ENCODE measurements at regions not wholly inside any gene's neighbourhood (a gene's known extent, or its start where the extent isn't known, plus 50 kb on each side); places are given as distances from the start of the nearest gene placed in this dataset.
"Not testable (repeated sequence)": the region's sequence is repeated elsewhere in the genome, so short reads cannot be mapped to it uniquely, and the experiment has no call there.

DNA sequence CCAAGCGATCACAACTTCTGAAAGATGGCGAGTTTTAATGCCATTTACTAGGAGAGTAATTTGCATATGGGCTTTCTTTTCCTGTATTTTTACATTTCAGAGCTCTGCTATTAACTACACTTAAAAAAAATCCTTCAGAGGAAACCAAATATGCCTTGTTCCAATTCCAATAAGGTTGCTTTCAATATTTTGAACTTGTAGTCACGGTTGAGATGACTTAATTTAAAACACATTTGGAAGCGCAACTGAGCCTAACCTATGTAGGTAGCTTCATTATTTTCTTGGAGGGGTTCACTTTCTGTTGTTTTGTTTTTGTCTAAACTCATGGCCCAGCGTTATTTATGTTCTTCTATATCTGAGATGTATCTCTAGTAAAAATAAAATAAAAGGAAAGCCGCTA is 93.4 kb downstream of the BLID start:
- no peak for DNase-seq (ENCODE audit: low spot score)

DNA sequence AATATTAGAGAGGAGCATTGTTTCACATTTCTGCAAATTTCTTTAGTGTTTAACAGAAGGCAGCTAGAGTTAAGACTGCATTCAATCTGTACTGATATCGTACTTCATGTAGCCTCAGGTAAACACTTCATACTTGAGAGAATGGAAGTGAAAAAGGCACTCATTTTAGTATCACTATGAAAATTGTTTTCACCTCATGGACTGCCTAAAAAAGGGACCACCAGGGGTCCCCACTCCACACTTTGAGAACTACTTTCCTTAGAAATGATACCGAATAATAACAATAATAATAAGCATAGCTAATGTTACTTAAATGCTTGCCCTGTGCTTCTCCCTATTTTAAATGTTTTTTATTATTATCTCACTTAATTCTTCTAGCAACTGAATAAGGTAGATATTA is 95.1 kb downstream of the BLID start:
- DNase-seq (ENCODE audit: low spot score): peak; percentile 3

DNA sequence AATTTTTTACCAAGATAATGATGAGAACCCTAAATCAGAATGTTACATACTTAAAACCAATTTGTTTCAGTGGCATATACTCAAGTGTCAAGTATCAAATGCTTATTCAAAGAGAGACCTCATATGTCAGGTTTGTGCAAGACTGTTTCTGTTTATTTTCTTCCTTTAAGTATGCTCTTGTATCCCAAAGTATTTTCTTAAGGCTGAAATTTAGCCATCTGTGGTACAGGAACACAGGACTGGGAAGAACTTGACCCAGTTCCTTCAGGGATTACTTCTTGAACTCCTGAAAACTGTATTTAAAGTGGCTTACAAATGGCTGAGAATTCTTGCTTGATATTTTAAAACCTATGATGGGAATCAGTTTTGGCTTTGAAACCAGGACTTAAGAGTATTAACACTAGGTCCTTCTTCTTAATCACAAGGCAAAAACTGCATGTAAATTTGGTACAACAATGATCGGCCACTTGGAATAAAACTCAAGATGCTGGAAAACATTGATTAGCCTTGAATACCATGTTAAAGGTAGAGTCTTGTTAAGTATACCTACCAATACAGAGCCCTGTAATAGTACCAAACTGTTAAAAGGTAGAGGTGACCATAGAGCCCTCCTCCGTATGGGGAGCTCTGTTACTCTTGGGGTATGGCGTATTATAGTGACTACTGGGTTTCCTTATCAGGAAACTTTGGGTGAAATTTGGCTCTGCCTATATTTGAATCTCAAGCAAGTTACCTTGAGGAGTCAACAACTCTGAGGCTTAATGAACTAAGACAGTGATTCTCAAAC is 95.9 kb downstream of the BLID start:
- DNase-seq (ENCODE audit: low spot score): no peak

DNA sequence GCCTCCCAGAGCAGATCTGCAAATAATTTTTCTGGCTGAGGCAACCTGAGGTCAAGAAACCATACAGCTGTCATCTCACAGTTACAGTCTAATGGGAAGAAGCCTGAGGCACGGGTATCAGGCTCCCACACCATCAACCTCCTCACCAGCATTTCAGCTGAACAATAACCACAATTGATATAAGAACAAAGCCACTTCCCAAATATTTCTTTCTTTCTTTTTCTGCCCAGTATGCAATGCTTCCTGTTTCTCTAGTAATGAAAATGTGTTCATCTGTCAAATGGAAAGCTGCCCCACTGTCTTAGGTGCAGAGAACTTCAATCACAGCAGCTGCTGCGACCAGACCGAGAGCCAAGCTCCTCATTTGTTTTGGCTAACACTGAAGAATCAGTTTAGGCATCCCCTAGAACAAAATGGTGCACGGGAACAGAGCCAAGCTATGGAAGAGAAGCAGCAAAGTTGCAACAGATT is 108.4 kb downstream of the BLID start:
- DNase-seq (ENCODE audit: low spot score): no peak

DNA sequence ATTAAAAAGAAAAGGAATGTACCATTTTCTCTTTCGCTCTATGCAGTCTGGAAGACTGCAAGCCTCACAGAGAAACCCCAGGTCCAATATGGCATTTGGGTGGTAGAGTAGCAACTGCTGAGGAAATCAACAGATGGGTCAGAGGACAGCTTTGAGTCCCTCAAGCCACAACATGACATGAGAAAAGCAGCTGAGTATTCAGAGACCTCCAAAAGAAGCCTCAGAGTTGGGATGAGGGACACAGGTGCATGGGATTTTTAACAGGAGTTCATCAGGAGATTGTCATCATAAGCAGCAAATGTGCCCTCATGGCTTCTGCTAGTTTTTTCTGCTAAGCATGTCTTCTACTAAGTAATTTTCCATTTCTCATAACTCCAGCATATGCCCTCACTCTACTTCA is 111.6 kb downstream of the BLID start:
- DNase-seq (ENCODE audit: low spot score): no peak

DNA sequence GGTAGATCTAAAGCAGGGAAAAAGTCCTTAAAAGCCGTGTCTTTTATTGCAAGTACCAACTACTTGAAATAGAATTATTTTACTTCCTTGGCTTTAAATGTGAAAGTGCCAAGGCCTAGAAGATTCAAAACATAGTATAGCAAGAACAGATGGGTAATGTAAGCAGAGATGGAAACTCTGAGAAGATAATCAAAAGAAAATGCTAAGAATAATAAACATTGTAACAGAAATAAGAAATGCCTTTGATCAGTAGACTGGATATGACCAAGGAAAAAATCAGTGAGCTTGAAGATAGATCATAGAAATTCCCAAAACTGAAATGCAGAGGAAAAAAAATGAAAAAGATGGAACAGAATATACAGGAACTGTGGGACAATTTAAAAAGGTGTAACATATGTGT is 113.1 kb downstream of the BLID start:
- DNase-seq (ENCODE audit: low spot score): no peak

DNA sequence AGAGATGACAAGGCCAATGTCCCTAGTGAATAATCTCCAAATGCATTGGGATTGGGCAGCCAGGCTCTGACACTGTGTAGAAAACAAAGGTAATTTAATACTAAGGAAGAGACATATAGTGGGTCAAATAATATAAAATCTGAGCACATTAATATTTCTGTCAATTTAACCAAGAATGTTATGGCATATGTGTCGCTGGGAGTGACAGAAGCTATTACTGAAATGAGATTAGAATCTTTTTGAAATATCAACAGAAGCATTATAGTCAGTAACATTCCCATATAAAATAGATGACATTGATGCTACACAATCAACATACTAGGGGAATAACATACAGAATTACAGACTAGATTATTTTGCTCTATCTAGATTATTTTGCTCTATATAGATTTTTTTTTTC is 114.0 kb downstream of the BLID start:
- no peak for DNase-seq (ENCODE audit: low spot score)

DNA sequence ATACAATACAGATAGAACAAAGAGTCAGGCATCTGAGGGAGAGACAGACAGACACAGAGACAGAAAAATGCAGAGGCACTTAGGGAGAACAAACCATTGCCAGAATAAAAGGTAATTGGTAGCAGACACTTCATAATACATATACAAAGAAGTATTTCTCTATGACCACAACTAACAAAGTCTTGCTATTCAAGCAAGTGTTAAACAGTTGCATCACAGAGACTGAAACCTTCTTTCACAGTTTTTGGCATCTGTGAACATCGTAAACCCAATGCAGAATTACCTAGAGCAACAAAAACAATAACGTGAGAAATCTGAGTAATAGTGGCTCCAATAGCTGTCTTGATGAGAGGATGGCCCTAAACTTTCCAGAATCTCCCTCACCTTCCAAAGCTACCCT is 116.4 kb downstream of the BLID start:
- no peak for DNase-seq (ENCODE audit: low spot score)

DNA sequence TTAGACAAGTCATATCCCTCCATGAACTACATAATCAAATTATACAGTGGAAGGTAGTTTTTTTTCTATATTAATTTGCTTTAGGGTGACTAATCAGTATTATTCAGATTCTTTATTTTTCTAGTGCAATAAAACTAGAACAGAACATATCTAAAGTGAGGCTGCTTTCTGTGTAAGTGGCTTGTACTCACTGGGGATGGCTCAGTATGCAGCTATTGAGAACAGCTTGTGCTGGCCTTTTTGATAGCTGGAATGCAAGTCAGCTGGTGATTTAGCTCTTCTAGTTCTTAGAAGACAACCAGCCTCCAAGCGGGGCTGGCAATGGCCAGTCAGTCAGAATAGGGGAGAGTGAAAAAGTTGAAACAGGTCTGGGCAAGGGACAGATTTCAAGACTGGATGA is 119.4 kb downstream of the BLID start:
- no peak for DNase-seq (ENCODE audit: low spot score)

DNA sequence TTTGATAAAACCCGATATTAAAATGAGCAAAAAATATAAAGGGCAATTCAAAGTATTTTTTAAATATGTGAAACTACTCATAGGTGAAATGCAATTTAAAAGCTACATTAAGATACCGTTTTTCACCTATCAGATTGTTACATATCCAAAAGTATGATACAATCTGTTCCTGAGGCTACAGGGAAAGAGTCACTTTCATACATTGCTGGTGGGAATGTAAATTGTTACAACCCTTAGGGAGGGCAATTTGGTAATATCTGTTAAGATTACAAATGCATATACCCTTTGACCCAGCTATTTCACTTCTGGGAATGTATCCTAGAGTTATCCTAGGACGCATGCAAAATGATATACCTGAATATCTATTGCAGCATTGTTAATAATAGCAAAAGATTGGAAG is 132.1 kb downstream of the BLID start:
- DNase-seq (ENCODE audit: low spot score): no peak

DNA sequence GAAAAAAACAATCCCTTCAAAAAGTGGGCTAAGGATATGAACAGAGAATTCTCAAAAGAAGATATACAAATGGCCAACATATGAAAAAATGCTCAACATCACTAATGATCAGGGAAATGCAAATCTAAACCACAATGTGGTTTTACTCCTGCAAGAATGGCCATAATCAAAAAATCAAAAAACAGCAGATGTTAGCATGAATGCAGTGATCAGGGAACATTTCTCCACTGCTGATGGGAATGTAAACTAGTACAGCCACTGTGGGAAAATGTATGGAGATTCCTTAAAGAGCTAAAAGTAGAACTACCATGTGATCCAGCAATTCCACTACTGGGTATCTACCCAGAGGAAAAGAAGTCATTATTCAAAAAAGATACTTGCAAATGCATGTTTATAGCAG is 138.1 kb downstream of the BLID start:
- DNase-seq (ENCODE audit: low spot score): not testable (repeated sequence)

DNA sequence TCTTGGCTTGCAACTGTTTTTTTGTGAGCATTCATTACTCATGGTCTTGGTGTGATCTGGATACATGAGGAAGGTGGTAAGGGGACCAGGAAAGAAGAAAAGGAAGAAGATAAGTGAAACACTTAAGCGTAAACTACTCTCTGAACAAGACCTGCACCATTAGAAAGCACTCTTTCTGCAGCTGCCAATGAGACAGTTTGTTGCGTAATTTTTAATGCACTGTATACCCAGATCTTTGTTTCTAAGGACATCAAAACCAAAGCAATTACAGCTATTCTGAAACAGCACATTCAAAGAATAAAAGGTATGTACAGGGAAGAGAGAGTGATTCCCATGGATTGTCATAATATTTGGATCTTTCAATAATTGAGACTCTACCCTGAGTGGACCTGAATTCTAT is 147.4 kb downstream of the BLID start:
- DNase-seq (ENCODE audit: low spot score): no peak

DNA sequence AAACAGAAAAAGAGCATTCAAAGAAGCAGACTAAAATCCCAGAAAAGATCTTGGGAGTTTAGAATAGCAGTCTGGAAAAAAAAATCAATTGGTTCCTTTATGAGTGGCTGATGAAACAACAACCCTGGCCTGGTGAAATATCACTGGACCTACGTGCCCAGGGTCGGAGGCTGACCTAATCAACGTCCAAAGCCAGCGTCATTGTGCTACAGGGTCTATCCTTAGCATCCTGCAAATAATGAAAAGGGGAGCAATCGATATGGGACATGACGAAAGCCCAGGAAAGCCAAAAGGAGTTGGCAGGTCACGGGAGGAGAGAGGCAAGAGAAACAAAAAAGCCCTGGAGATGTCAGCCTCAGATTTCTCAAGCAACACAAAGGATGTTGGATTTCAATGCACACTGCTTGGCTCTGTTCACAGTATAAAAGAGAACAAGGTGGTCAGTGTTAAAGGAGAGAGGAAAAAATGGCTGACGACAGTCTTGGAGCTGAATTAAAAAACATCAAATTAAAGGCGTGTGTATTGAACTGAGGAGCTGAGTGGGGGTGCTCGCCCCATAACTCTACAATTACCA is 148.8 kb downstream of the BLID start:
- DNase-seq (ENCODE audit: low spot score): no peak

DNA sequence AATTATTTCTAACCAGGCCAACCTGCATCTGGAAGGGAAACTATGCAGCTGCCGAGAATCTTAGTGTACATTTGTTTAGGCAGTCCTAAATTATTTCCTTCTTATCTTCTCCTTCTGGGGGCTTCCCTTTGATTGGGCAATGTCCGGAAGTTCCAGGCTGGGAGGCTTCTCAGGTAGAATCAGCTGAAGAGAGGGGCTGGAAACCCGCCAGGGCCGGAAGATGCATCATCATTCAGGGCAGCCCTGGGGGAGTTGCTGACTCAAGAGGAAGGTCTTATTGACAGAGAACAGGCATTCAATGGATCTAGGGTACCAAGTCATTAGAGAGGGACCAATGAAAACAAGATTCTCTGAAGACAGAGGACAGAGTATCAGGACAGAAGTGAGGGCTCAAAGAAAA is 150.7 kb downstream of the BLID start:
- no peak for DNase-seq (ENCODE audit: low spot score)

DNA sequence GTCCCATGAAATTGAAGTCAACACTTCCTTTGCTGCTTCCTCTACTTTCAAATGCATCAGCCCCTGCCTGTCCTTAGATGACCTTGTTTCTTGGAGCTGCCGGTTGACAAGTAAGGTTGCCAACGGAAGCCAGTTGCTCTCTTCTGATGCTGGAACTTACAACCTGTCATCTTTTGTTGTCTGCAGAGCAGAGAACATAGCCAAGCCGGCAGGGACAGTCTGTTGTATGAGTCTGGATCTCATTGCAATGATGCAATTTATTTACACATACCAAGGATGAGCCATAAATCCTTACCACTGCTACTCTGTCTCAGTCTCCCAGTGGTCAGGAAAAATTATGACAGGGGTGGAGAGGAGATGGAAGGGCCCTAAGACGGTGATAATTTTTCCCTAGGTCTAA is 151.4 kb downstream of the BLID start:
- DNase-seq (ENCODE audit: low spot score): no peak

DNA sequence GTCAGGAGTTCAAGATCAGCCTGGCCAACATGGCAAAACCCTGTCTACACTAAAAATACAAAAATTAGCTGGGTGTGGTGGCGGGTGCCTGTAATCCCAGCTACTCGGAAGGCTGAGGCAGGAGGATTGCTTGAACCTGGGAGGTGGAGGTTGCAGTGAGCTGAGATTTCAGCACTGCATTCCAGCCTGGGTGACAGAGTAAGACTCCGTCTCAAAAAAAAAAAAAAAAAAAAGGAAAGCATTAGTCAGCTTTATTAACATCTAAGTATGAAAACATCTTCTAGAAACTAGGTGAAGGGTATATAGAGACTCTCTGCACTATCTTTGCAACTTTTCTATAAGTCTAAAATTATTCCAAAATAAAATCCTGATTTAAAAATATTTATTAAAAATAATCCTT is 152.2 kb downstream of the BLID start:
- not testable (repeated sequence) for DNase-seq (ENCODE audit: low spot score)

DNA sequence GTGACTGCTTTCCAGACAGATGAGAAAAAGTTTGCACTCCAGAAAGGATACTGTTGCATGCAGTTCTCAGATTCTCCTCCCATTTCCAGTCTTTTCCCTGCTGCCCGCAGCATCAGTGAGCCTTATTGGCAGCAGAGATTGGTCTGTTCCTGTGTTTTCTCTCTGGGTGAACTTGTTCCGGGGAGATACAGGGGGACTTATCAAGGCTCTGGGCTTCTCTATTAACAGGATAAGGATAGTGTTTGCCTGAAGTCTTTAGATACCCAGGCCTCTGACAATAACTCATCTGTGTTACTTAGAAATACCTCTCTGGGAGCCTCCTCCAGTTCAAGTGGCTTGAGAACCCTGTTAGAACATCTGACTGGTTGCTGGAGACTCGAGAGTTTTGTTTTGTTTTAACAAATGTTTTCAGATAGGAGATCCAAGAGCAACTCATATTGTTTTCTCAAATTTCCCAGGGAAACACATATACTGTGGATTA is 154.7 kb downstream of the BLID start:
- no peak for DNase-seq (ENCODE audit: low spot score)

DNA sequence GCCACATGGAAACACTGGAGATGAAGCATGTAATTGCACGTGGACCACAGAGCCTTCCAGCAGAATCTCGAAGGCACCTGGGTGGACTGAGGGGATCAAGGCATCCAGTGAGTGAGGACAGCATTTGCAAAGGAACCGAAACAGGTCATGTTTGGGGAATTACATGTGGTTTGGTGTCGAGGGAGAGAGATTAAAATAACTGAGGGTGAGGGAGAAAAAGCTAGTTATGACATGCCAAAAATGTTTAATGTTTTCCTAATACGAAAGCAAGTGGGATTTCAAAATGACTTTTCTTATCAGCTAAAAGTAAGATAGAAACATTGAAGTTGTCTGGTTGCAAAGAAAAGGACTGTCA is 157.1 kb downstream of the BLID start:
- no peak for DNase-seq (ENCODE audit: low spot score)

DNA sequence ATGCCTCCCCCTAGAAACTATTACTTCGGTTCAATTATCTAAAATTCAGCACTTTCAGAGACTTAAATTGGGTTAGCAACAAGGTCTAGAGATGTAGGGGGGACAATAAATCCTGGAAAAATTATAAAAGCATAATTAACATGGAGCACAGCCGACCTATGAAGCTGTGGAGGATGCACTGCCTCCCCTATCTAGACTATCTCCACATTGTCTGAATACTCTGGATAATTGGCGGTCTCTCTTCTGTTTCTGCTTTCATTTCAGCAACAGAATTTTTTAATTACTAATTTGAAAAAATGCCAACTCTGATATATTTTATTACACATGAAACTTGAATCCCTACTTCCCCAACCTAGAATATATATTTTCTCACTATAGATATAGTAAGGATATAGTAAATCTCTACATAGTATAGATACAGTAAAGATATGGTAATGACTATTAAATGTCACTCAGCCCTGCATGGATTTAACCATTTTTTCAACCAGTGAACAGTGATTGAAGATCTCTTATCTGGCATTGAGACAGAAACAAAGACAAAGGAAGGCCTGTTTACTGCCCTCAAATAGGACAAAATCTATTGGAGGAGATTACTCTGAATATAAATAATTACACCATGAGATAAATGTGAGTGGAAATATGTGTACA is 157.6 kb downstream of the BLID start:
- no peak for DNase-seq (ENCODE audit: low spot score)

DNA sequence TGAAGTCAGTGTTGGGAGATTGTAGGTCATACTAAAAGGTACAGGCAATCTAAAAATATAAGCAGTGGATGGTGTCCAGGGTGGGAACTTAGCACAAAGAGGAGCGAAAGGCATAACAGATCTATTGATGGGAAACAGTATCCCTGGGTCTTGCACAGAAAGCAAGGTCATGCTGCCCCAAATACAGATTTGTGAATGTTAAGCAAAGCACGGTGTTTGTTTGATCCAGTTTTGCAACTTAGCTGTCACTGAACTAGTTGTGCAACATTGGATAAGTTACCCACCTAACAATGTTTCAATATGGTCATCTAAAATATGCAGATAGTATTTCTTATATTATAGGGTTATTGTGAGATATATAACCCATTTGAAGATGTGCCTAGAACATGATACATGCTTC is 162.9 kb downstream of the BLID start:
- DNase-seq (ENCODE audit: low spot score): no peak

DNA sequence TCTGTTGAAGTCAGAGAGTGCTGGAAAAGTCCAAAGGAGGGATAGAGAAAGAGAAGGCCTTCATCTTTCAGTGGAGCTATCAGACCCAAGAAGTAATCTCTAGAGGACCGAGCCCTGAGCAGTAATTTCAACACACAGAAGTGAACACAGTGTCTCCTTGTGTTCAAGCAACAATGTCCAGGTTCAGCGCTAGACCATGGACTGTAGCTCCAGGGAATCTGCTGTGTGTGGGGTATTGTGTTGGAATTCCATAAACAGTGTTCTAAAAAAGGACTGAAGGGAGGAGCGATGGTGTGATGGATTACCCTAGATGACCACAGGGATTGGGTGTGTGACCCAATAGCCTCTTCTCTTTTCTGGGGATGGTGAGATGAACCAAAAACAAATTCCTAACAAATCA is 165.9 kb downstream of the BLID start:
- DNase-seq (ENCODE audit: low spot score): no peak

DNA sequence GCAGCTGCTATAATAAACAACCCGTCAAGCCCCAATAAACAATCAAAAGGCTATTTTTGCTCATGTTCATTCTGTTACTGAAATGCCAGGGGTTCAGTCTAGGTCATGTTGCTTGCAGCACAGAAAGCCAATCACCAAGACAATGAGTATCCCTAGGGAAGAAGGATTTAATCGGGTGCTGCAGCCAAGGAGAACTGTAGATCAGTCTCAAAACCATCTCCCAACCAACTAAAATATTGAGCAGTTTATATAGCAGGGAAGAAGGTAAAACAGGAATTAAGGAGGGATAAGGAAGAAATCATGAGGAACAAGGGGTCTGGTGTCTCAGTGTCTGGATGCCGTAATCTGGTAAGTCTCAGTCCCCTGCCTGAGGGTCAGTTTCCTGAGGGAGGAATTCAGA is 169.5 kb downstream of the BLID start:
- no peak for DNase-seq (ENCODE audit: low spot score)

DNA sequence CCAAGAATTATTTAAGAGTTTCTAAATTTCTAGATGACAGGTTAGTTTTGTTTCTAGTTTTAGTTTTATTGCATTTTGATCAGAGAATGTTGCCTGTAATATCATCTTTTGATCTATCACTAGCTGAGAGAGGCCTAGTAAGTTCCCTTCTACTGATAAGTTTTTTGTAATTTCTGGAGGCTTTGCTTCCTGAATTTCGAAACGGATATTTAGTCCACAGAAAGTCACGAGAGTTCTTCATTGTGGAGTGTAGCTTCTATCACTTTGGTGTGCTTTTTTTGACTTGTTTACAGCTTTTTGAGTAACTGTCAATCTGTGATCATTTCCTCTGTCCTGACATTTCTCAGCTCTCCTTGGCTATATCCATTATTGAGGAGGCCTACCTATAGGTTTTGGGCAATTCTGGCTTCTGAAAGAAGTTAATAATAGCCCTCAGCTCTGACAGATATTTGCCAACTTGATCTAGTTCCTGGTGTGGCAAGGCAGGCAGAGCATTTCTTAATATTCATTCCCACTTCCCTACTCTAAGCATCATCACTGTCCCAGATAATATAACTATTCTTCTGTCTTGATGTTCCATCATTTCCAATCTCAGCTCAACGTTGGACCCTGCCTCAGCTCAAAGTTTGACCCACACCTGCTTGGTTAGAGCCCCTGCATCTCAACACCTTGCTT is 171.3 kb downstream of the BLID start:
- DNase-seq (ENCODE audit: low spot score): no peak
